Caco-2 (cell line): ENCODE measurements at regions not wholly inside any gene's neighbourhood (a gene's known extent, or its start where the extent isn't known, plus 50 kb on each side); places are given as distances from the start of the nearest gene placed in this dataset.

Experiments used
- BruUV-seq: library from RNA; stranded (reverse); fragments of 400-500 nt; replicated peaks from 2 replicates; lab custom pipeline; 2021; lab: Mats Ljungman, UMichigan
- CTCF ChIA-PET: fragments of 300-600 bp; sonication (Branson Sonifier 250); formaldehyde crosslinking; loops from one replicate; lab custom pipeline; 2022; ENCODE audit warnings: antibody characterized with exemption; lab: Charles Lee
- POLR2A ChIA-PET: fragments of 300-600 bp; sonication (Branson Sonifier 250); formaldehyde crosslinking; loops from one replicate; lab custom pipeline; 2022; ENCODE audit warnings: antibody characterized with exemption; lab: Charles Lee
- DNase-seq, 2 experiments: peaks; one replicate each; pipeline versions ENCODE4 v3.0.0 to v3.0.0-alpha.2; 2020 to 2022
- H3K27me3 ChIP-seq: replicated peaks from 2 replicates; pipeline ENCODE4 v1.6.0; 2011; ENCODE audit warnings: low read length; ENCODE audit not compliant: control insufficient read depth, insufficient read depth
- H3K36me3 ChIP-seq: 2 replicates; pipeline ENCODE4 v1.5.1; 2011; ENCODE audit warnings: low read length; ENCODE audit not compliant: control insufficient read depth, insufficient read depth
- H3K4me1 ChIP-seq: fragments of 250-450 bp; sonication (Bioruptor Pico); 2 replicates; pipeline ENCODE4 v1.5.1; 2020; ENCODE audit warnings: mild to moderate bottlenecking
- H3K4me3 ChIP-seq: 2 replicates; pipeline ENCODE4 v1.5.1; 2011; ENCODE audit warnings: low read depth, mild to moderate bottlenecking, control low read depth, low read length
- H3K9me3 ChIP-seq: fragments of 250-450 bp; sonication (Bioruptor Pico); 2 replicates; pipeline ENCODE4 v1.5.1; 2020; ENCODE audit warnings: mild to moderate bottlenecking, moderate library complexity
- H3K27ac Mint-ChIP-seq: one replicate; pipeline ENCODE4 v1.8.0; 2022; ENCODE audit warnings: mixed read lengths; ENCODE audit not compliant: unreplicated experiment
- H3K27me3 Mint-ChIP-seq: one replicate; pipeline ENCODE4 v1.8.0; 2022; ENCODE audit warnings: mixed read lengths; ENCODE audit not compliant: insufficient read depth, unreplicated experiment
- H3K36me3 Mint-ChIP-seq: one replicate; pipeline ENCODE4 v1.8.0; 2022; ENCODE audit warnings: mild to moderate bottlenecking, mixed read lengths; ENCODE audit not compliant: insufficient read depth, unreplicated experiment
- H3K4me1 Mint-ChIP-seq: one replicate; pipeline ENCODE4 v1.8.0; 2022; ENCODE audit warnings: low read depth, mixed read lengths; ENCODE audit not compliant: unreplicated experiment
- H3K4me3 Mint-ChIP-seq: one replicate; pipeline ENCODE4 v1.8.0; 2022; ENCODE audit warnings: mild to moderate bottlenecking, moderate library complexity, mixed read lengths; ENCODE audit not compliant: unreplicated experiment
- H3K9me3 Mint-ChIP-seq: one replicate; pipeline ENCODE4 v1.8.0; 2022; ENCODE audit warnings: mixed read lengths; ENCODE audit not compliant: unreplicated experiment
- intact Hi-C: fragments of 100-400 bp; cut with micrococcal nuclease; formaldehyde crosslinking; loops from one replicate; pipeline ENCODE4 v1.10.0; 2022; ENCODE audit not compliant: unreplicated experiment
- TF ChIP-seq, protein P1 (sequence below), 2 experiments: fragments of 200-600 bp in 1 of 2; IDR thresholded peaks; 1 replicate in 1 of 2; 2 replicates in 1 of 2; pipeline versions ENCODE4 v1.5.1 to v1.8.0; 2011 to 2022; ENCODE audit warnings: antibody characterized with exemption in 1 of 2, control low read depth in 1 of 2, inconsistent platforms in 1 of 2, low read depth in 1 of 2, low read length in 1 of 2, mild to moderate bottlenecking in 1 of 2, moderate library complexity in 1 of 2; ENCODE audit not compliant: insufficient read depth in 1 of 2, severe bottlenecking in 1 of 2, unreplicated experiment in 1 of 2

- DNase-seq = no peak
- Histone ChIP-seq H3K27me3 (no peaks in the 10 kb centered on the region), H3K4me3 (no peak overlapping the region), H3K9me3 (no peaks in the 10 kb centered on the region), H3K36me3 (no peaks in the 10 kb centered on the region), H3K4me1 (no peaks in the 10 kb centered on the region)
- BruUV-seq = no TSS peak
- Mint-ChIP-seq H3K27me3 (peaks cover 3% of the 10 kb centered on the region), H3K9me3 (no peaks in the 10 kb centered on the region), H3K36me3 (no peaks in the 10 kb centered on the region), H3K4me1 (no peaks in the 10 kb centered on the region), H3K4me3 (no peak overlapping the region), H3K27ac (no peak overlapping the region)
- intact Hi-C loops = no loop called here
- ChIA-PET POLR2A (no interaction called here), CTCF (no interaction called here)
- TF ChIP-seq, protein P1, sequence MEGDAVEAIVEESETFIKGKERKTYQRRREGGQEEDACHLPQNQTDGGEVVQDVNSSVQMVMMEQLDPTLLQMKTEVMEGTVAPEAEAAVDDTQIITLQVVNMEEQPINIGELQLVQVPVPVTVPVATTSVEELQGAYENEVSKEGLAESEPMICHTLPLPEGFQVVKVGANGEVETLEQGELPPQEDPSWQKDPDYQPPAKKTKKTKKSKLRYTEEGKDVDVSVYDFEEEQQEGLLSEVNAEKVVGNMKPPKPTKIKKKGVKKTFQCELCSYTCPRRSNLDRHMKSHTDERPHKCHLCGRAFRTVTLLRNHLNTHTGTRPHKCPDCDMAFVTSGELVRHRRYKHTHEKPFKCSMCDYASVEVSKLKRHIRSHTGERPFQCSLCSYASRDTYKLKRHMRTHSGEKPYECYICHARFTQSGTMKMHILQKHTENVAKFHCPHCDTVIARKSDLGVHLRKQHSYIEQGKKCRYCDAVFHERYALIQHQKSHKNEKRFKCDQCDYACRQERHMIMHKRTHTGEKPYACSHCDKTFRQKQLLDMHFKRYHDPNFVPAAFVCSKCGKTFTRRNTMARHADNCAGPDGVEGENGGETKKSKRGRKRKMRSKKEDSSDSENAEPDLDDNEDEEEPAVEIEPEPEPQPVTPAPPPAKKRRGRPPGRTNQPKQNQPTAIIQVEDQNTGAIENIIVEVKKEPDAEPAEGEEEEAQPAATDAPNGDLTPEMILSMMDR (IDR thresholded peaks at IDR 0.05; ENCODE audit: insufficient read depth in 1 of 2, low read depth in 1 of 2, low read length in 1 of 2, severe bottlenecking in 1 of 2, unreplicated experiment in 1 of 2) = no peak
These were observed 671.2 kb upstream of the PTCHD4 start for GRCh38 chr6:48782225-48782624.

DNA sequence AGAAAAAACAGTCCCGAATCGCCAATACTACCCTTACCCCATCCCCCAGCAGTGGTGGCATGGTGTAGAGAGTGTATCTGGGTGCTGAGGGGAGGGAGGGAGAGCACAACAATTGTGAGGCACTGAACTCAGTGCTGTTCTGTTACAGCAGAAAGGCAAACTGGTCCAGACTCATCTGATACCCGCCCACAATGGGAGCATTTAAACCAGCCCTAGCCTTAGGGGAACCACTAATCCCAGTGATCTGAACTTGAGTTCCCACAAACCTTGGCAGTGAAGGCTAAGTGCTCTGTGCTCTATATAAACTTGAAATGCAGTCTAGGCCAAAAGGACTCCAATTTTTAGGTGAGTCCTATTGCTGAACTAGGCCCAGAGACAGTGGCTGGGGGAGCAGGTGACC, 666.4 kb upstream of the PTCHD4 start:
- H3K27ac Mint-ChIP-seq = no peak overlapping the region
- TF ChIP-seq, protein P1 (IDR thresholded peaks at IDR 0.05; ENCODE audit: insufficient read depth in 1 of 2, low read depth in 1 of 2, low read length in 1 of 2, severe bottlenecking in 1 of 2, unreplicated experiment in 1 of 2) = no peak
- BruUV-seq = no TSS peak
- peaks cover 9% of the 10 kb centered on the region for H3K4me1 Mint-ChIP-seq
- peaks cover 3% of the 10 kb centered on the region for H3K27me3 Mint-ChIP-seq
- no peaks in the 10 kb centered on the region for H3K9me3 ChIP-seq
- POLR2A ChIA-PET = no interaction called here
- intact Hi-C loops = no loop called here
- no peaks in the 10 kb centered on the region for H3K4me1 ChIP-seq
- H3K9me3 Mint-ChIP-seq = no peaks in the 10 kb centered on the region
- H3K27me3 ChIP-seq = no peaks in the 10 kb centered on the region
- no peak overlapping the region for H3K4me3 Mint-ChIP-seq
- H3K36me3 ChIP-seq = no peaks in the 10 kb centered on the region
- CTCF ChIA-PET = no interaction called here
- H3K36me3 Mint-ChIP-seq = no peaks in the 10 kb centered on the region
- DNase-seq = no peak
- H3K4me3 ChIP-seq = no peak overlapping the region

GRCh38 chr6:48775157-48775556, 664.2 kb upstream of the PTCHD4 start:
- no peaks in the 10 kb centered on the region for H3K9me3 Mint-ChIP-seq
- Histone ChIP-seq H3K27me3 (no peaks in the 10 kb centered on the region), H3K9me3 (no peaks in the 10 kb centered on the region), H3K4me3 (no peak overlapping the region), H3K4me1 (no peaks in the 10 kb centered on the region), H3K36me3 (no peaks in the 10 kb centered on the region)
- no peaks in the 10 kb centered on the region for H3K36me3 Mint-ChIP-seq
- intact Hi-C loops = no loop called here
- BruUV-seq = no TSS peak
- DNase-seq = no peak
- no peak overlapping the region for H3K27ac Mint-ChIP-seq
- ChIA-PET POLR2A (no interaction called here), CTCF (no interaction called here)
- no peaks in the 10 kb centered on the region for H3K27me3 Mint-ChIP-seq
- H3K4me1 Mint-ChIP-seq = peaks cover 9% of the 10 kb centered on the region
- TF ChIP-seq, protein P1 (IDR thresholded peaks at IDR 0.05; ENCODE audit: insufficient read depth in 1 of 2, low read depth in 1 of 2, low read length in 1 of 2, severe bottlenecking in 1 of 2, unreplicated experiment in 1 of 2) = no peak
- no peak overlapping the region for H3K4me3 Mint-ChIP-seq
